HG03175 (cell line): ENCODE measurements at regions not wholly inside any gene's neighbourhood (a gene's known extent, or its start where the extent isn't known, plus 50 kb on each side); places are given as distances from the start of the nearest gene placed in this dataset.
"Not testable (repeated sequence)": the region's sequence is repeated elsewhere in the genome, so short reads cannot be mapped to it uniquely, and the experiment has no call there.

Experiments used
- ATAC-seq: cut with Tn5 transposase; IDR thresholded peaks from one replicate; pipeline ENCODE4 v1.9.1; 2021; ENCODE audit warnings: mild to moderate bottlenecking, moderate library complexity; ENCODE audit not compliant: unreplicated experiment

DNA sequence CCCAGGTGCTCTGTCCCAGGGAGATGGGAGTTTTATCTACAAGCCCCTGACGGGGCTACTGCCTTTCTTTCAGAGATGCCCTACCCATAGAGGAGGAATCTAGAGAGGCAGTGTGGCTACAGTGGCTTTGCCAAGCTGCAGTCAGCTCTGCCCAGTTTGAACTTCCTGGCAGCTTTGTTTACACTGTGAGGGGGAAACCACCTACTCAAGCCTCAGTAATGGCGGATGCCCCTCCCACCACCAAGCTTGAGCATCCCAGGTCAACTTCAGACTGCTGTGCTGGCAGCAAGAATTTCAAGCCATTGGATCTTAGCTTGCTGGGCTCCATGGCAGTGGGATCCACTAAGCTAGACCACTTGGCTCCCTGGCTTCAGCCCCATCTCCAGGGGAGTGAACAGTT lies 53.1 kb upstream of the TMEM252 start:
- not testable (repeated sequence) for ATAC-seq

DNA sequence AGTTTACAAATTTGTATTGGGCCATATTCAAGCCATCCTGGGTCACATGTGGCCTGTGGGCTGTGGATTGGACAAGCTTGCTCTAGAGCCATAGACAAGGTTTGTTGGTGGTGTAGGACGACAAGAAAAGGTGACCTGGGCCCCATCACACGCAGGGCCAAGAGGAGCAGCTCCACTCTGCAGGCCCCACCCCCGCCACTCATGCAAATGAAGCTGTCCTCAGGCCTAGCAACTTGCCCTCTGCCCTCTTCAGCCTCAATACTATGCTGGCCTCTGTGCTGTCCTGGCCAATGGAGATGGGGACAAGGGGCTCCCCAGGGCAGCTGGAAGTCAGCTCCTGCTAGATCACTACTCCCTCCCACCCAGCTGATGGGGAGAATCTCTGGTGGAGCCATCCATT lies 55.2 kb upstream of the TMEM252 start:
- ATAC-seq: no peak

DNA sequence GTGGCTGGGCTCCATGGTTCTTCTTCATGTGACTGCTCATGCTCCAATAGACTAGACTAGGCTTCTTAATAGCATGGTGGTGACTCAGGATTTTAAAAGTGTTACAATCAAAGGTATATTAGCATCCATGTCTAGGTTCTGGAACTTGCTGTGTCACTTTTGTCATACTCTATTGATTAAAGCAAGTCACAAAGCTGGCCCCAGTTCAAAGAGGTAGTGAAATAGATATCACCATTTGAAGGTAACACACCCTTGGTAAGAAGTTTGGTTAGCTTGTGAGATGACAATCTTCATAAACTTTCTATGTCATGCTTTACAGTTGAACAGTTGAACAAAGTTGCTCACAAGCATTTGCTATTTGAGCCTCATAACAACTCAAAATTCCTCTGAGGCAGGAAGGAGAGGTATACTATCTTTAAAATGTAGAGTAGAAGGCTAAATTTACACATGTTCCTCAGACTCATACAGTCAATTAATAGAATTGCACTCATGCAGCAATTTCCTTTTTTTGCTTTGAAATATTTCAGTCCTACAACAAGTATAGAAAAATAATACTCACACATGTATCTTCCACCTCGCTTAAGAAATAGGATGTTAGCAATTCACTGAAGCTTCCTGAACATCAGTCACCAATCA lies 56.8 kb upstream of the TMEM252 start:
- no peak for ATAC-seq

DNA sequence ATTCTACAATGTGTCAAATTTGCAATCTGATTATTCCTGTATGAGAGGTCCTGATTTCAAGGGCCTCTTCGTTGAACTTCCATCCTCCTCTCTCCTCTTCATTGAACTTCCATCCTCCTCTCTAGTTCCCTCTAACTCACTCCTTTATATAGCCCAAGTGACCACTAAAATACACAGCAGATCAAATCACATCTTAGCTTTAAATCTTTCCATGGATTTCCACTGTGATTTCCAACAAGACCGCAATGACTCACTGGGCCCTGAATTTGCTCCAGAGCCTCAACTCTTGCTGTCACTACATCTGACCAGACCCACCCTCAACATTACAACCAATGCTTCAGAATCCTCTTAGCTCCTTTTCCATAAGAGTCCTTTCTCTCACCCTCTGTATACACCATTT lies 59.1 kb upstream of the TMEM252 start:
- ATAC-seq: no peak

DNA sequence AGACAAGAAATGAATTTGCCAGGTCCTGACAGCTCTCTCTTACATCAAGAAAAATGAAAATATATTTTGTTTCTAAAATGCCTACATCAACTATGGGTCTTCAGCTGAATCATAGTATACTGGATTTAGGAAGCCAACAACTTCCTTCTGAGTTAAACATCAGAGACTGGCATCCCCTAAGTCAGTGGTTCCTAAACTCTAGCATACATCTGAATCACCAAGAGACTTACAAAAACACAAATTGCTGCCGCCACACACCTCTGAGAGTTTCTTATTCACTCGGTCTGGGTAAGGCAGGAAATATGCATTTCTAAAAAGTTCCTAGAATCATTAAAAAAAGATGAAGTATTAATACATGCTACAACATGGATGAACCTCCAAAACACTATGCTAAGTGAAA lies 60.4 kb upstream of the TMEM252 start:
- ATAC-seq: no peak

DNA sequence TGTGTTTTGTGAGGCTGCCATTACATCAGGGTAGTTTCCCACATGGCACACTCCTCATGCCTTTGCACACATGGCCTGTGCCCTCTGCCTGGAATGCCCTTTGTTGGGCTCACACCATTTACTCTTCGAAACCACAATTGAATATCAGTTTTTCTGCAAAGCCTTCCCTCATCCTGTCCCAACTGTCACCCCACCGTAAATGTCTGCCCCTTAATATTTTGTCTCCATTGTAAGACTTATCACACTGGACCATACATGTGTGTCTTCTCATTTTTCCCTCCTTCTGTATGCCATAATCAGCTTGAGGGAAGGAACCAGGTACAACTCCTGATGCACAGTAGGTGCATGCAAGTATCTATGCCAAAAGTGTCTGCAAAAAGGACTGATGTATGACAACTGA lies 62.7 kb upstream of the TMEM252 start:
- ATAC-seq: no peak

DNA sequence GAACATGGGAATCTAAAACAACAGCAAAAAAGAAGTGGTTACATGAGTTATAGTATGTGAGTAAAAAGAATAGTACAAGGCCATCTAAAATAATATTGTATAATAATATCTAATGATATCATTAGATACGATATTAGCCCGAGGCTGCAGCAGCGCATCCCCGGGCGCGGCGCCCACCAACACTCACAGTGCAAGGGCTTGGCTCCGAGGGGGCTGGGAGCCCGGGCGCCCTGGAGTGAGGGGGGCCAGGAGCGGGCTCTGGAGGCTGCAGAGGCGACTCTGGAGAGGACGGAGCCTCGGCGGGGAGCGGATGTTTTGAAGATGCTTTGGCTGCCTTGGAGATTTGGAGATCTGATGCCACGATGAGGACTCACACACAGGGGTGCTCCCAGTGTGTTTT lies 68.1 kb upstream of the TMEM252 start:
- ATAC-seq: no peak

DNA sequence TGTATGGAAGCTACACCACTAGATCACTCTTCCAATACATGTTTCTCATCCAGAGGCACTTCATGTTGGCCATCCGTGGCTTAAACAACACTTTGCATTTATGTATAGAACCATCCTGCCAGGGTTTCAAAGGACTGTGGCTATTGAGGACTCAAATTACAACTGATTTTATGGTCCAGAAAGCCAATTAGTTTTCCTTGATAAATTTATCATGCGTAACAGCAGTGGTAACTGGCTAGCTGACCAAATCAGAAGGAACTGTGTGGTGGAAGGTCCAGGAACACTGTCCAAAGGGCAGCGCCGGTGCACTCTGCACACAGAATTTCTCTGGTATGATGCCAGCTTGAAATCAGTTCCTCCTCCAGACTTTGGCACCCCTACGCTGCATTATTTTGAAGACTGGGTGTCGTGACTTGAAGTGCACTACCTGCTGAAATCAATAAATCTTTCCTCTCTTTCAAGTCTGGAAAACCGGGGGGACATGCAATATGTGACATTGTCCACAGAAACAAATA lies 69.3 kb upstream of the TMEM252 start:
- no peak for ATAC-seq

DNA sequence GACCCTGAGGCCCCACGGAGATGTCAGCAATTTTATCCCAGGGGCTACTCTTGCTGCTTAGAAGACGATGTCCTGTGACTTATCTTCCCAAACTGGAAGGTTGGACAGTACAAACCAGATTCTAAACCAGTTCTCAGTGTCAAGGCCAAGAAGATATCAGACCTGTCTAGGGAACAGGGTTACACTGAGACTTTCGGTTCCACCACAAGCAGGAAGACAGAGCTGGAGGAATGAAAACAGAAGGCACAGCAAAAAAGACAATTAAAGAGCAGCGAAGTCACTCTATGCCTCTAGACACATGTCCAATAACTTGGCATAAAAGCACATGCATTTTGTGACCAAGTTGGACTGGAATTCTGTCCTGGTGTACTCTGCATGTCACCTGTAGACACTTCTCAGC lies 73.4 kb upstream of the TMEM252 start:
- ATAC-seq: no peak

DNA sequence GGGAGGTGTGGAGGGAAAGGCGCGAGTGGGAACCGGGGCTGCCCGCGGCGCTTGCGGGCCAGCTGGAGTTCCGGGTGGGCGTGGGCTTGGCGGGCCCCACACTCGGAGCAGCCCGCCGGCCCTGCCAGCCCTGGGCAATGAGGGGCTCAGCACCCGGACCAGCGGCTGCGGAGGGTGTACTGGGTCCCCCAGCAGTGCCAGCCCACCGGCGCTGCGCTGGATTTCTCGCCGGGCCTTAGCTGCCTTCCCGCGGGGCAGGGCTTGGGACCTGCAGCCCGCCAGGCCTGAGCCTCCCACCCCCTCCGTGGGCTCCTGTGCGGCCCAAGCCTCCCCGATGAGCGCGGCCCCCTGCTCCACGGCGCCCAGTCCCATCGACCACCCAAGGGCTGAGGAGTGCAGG lies 76.3 kb upstream of the TMEM252 start:
- ATAC-seq: not testable (repeated sequence)

DNA sequence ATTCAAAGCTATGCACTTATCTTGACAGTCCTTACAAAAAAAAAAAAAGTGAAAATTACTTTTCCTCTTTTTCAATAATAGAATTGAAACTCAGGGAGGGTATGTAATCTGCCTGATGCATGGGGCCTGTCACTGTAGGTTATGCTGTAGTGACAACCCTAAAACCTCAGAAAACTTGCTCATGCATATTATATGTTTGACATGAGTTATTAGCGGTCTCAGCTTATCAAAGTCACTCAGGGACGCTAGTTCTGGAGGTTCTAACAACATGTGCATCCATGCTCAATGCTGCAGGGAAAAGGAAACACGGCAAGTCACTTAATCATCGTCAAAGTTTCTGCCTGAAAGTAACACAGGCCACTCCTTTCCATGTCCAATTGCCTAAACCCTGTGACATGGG lies 78.4 kb upstream of the TMEM252 start:
- ATAC-seq: no peak

DNA sequence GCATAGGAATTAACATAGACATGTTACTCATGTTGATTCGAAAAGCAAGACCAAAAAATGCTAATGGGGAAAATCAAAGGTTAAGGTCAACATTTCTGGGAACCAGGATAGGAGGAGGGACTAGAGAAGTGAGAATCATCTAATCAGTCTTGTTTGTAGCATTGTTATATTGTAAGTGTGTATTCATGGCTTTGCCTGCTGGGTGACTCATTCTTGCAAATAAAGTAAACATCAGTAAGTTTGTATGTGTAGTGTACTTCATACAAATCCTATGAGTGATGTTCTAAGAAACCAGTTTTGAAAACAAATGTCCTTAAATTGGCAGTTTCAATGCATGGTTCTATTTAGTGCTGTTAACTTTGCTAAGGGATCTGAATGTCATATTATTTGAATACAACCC lies 79.0 kb upstream of the TMEM252 start:
- no peak for ATAC-seq

DNA sequence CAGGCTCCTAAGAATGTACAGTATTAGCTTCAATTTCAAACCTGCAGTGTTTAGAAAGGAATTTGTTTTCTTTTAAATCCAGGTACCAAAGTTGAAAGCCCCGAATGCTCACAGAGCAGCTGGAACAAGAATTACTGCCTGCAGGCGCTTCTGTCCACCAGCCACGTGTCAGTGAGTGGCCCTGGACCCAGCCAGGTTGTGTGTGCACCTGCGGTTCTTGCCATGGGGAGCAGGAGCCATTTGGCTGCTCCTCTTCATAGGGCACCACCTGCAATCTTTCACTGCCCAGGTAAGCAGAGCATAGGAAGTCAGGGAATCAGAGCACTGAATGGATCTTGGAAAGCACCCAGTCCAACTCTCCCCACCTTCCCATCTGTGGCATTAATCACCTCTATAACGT lies 79.5 kb upstream of the PIP5K1B start:
- ATAC-seq: no peak

DNA sequence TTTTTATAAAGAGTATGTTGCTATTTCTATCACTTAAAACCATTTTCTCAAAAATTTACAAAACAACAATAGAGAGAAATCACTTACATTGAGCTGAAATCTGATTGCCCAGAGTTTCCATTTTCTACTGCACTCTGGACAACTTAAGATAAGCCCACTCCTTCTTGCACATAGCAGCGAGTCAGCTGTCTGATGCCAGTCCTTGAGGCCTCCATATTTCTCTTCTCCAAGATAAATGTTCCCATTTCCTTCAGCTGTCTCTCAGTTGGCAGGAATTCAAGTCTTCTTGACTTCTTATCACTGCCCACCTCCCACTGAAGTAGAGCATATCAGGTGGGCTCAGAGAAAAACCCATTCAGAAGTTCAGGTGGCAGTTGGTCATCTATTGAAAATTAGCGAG lies 78.5 kb upstream of the PIP5K1B start:
- ATAC-seq: no peak

DNA sequence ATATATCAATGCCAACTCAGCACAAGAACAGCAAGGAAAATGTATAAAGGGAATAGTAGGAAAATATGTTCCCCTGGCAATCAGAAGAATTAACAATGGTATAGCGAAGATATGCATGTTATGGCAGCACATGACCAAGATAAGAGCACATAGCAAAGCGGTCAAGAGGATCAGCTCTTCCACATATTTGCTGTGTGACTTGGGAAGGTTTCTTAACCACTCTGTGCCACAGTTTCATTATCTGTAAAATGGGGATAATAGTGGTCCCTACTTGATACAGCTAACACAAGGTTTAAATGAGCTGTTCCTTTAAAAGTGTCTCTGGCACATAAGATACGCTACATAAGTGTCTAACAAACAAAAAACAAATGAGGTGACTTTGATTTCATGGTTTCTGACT lies 77.9 kb upstream of the PIP5K1B start:
- ATAC-seq: no peak

DNA sequence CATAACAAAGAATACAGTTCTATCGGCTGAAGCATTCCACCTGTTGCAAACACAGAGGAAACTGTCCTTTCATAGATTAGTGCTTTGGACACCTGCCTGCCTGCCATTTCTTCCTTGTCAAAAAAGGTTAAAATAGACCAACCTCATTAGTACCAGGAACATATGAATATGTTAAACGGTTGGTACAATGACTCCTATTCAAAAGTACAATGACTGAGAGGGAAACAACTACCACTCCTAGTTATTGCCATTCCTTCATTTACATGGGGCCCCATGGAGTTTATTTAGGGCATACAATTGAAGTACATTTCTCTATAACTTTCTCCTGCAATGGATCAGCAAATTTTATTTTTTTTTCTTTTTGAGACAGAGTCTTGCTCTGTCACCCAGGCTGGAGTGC lies 77.4 kb upstream of the PIP5K1B start:
- no peak for ATAC-seq

DNA sequence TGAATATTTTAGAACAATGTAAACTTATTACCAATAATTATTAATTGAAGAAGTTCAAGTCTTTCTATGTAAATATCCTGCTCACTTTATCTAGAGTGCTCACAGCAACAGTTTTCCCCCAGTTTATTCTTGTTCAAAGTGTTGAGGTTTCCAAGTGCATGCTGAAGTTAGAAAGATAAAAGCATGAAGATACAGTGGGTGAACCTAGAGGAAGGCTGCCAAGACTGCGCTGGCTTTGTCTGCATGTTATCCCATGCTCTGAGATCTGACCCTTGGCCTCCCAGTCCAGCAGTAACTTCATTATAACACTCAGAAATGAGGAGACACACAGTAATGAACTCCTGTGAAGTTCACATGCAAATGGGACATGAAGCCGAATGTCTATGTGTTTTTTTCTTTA lies 76.0 kb upstream of the PIP5K1B start:
- ATAC-seq: no peak

DNA sequence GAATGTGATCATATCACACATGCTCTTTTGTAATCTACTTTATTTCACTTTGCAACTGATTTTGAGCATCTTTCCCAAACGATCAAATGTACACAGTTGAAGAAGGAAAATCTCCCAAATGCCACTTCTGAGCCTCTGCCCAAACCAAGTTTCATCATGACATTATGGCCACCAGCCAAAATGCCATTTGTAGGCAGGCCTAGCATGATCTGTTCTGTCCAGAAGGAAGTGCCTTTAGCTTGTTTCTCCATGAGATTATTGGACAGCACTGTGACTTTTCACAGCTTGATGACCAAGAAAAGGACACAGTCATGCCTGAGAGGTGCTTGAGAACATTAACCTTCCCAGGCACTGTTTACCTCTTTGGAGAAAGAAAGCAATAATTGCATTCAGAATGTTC lies 73.2 kb upstream of the PIP5K1B start:
- no peak for ATAC-seq

DNA sequence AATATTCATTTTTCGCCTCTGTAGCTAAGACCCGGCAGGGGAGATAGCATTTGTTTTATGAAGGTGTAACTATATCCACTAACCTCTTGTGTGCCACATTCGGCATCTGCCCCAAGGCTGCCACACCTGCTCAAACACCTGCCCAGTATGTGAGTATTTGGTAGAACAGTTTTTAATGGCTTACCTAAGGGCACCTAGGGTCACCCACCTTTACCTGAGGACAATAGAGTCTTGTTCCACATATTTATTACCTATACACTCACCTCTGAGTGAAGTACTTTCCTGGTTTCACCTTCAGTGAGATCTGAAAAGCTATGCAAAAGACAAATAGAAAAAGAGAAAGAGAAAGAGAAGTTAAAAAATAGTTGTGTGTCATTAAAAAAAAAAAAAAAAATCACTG lies 68.0 kb upstream of the PIP5K1B start:
- ATAC-seq: no peak

DNA sequence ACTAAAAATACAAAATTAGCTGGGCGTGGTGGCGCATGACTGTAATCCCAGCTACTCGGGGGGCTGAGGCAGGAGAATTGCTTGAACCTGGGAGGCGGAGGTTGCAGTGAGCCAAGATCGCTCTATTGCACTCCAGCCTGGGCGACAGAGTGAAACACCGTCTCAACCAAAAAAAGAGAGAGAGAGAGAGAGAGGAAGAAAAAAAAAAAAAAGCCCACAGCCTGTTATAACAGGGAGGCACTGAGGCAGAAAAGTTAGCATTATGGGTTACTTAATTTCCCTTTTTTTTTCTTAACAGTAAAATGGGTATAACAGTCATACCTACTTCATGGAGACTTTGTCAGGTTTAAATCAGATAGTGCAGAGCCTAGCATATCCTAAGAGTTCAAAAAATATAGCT lies 65.8 kb upstream of the PIP5K1B start:
- ATAC-seq: not testable (repeated sequence)

DNA sequence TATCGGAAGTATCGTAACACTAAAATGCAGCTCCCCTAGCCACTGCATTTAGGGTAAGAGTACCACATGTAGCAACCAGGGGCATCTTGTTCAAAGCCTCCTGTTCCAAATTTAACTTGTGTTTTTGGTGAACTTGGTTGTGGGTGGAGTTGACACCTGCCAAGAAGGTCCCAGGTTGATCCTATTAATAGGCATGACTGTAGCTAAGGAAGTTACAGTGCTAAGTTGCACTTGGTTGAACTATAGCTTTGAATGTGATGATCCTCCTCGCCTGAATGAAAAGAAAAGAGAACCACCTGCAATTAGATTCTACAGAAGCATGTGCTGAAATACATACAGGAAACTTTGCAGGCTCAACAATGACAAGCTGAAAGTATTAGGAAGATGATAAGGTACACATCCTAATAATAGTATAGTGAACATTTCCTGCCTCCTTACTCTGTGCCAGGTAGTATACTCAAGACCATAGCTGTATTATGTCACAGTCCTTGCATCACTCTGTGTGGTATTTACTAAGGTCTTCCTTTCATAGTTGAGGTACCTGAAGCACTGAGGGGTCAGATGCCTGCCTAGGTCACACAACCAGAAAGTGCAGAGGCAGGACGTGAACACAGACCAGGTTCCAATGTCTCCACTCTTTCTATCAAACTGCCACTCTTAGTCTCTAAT lies 64.5 kb upstream of the PIP5K1B start:
- ATAC-seq: peak; percentile 49

DNA sequence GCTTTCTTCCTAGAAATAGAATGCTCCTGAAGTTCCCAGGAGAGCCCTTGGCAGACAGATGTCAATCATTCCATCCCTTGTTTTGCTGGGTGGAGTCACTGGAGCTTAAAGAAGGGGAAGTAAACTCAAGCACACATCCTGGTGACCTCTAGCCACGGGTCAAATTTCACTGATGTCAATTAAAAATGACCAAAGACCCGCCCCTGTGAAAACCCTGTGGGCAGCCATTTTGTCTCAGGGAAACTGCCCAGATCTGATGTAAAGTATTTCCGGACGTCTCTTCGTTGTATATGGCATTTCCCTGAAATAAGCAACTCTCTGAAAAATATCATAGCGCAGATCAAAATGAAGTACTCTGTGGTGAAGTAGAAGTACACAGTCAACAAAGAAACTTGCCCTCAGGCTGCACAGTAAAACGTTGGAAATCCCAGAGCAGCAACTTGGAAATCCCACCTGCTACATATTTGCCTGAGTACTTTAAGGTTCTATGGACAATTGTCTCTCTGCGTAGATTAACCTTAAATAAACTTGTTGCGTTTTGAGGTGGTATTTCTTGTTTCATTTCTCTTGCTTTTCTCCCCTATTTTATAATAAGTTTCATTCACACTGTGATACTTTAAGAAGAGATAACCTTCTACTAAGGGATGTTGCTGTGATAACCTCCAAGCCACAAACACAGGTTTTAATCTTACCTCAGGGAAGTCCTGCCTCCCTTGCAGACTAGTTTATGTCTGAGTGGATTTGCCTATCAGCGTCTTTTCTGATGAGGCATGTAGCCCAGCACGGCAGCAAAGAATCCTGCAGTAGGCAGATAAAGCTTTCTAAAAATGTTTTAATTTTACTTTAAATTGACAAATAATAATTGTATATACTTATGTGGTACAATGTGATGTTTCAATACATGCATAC lies 60.9 kb upstream of the PIP5K1B start:
- peak; percentile 73 for ATAC-seq
